Epithelial cell of esophagus (primary cell): ENCODE measurements at regions not wholly inside any gene's neighbourhood (a gene's known extent, or its start where the extent isn't known, plus 50 kb on each side); places are given as distances from the start of the nearest gene placed in this dataset.
"Not testable (repeated sequence)": the region's sequence is repeated elsewhere in the genome, so short reads cannot be mapped to it uniquely, and the experiment has no call there.

Source experiments
- DNase-seq: peaks from one replicate; pipeline ENCODE4 v3.0.0; 2010; ENCODE audit warnings: low read depth
- H3K4me3 ChIP-seq: 2 replicates; pipeline ENCODE4 v1.5.1; 2011; ENCODE audit warnings: mild to moderate bottlenecking, low read length, control low read depth
- CTCF ChIP-seq: IDR thresholded peaks from 2 replicates; pipeline ENCODE4 v1.5.1; 2011; ENCODE audit warnings: low read depth, mild to moderate bottlenecking, low read length, control low read depth, inconsistent platforms; ENCODE audit not compliant: insufficient read depth; ENCODE audit errors: missing control alignments

DNA sequence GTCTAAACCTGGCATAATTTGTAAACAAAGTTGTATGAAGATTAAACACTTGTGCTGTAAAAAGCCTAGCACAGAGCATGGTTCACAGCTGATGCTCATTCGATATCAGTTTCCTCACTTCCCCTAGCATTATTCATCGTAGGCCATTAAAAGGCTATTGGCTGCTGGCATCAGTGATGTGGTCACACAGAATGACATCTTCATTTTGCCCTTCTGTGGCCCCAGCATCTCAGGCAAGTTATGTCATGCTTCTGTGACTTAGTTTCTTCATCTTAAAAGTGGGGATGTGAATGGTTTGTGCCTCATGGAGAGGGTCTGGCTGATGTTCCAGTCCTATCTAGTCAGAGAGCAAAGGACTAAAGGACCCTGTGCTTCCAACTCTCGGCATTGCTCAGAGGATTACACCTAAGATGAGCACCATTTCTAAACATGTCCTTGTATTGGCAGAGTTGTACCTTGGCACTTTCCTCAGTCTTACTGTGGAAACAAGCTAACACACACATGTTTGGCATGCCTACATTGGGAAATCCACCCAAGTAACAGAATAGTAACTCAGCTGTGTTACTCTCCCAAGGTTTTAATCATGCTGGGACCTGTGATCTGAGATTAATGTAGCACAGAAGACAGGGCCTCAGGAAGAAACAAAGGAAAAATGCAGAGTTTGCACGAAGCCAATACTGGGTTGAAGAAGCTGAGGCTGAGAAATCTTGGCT lies 83.5 kb upstream of the OR9Q1 start:
- TF ChIP-seq CTCF, result no peak
- peak; percentile 89 for DNase-seq
- H3K4me3 ChIP-seq, result no peak overlapping the region

GRCh38 chr11:57941875-57942274 lies 81.8 kb upstream of the OR9Q1 start:
- peak; percentile 22 for DNase-seq
- TF ChIP-seq CTCF, result no peak
- no peak overlapping the region for H3K4me3 ChIP-seq

DNA sequence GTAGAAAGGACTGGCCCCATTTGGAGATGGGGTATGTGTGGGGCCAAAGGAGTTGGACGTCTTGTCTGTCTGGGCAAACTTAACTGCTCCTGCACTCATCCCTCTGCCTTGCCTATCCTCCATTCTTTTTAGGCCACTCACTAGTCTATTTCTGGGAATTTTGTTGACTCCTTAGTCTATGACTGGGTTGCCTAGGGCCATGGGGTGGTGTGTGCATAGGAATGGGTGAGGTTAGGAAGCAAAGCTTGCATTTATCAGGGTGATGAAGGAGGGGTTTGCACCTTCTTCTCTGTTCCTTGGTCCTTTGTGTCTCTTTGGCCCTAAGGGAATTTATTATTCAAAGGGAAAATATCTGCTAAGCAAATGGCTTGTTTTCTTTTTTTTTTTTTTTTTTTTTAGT lies 80.9 kb upstream of the OR9Q1 start:
- TF ChIP-seq CTCF, result no peak
- DNase-seq, result peak; percentile 71
- H3K4me3 ChIP-seq, result no peak overlapping the region

GRCh38 chr11:57943766-57944165 lies 79.9 kb upstream of the OR9Q1 start:
- not testable (repeated sequence) for DNase-seq, H3K4me3 ChIP-seq

GRCh38 chr11:57946628-57947027 lies 77.1 kb upstream of the OR9Q1 start:
- H3K4me3 ChIP-seq, result no peak overlapping the region
- no peak for DNase-seq
- no peak for TF ChIP-seq CTCF

DNA sequence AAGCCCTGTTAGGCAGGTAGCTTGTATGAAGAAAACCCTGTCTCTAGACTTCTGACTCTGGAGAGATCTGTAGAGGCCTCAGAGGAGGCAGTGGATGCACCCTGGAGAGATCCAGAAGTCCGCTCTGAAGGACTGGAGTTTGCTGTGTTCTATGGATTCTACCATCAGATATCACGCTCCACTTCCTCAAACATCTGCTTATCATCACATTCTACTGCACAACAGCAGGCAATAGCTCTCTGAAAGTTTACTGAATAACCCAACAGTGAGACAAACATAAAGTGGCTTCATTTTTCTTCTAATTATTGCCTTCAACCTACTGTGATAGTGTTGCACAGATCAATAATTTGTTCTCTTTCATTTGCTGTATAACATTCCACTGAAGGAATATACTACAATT lies 59.0 kb upstream of the OR9Q1 start:
- DNase-seq, result no peak
- no peak for TF ChIP-seq CTCF
- H3K4me3 ChIP-seq, result no peak overlapping the region

- DNase-seq, result no peak
- H3K4me3 ChIP-seq, result no peak overlapping the region
- TF ChIP-seq CTCF, result no peak
Measured at GRCh38 chr11:57971272-57972012, 52.2 kb upstream of the OR9Q1 start.
